ENCODE measurements at regions not wholly inside any gene's neighbourhood (a gene's known extent, or its start where the extent isn't known, plus 50 kb on each side); places are given as distances from the start of the nearest gene placed in this dataset.
"Not testable (repeated sequence)": the region's sequence is repeated elsewhere in the genome, so short reads cannot be mapped to it uniquely, and the experiment has no call there.

GRCh38 chr1:234891427-234891826 is 237.2 kb downstream of the TOMM20 start:
- Mint-ChIP-seq H3K4me1 (ENCODE audit: low read depth, unreplicated experiment) (peaks cover 13% of the 10 kb centered on the region), H3K9me3 (ENCODE audit: unreplicated experiment) (peaks cover 9% of the 10 kb centered on the region), H3K36me3 (ENCODE audit: unreplicated experiment) (no peaks in the 10 kb centered on the region), H3K4me3 (ENCODE audit: unreplicated experiment) (no peak overlapping the region), H3K27ac (ENCODE audit: unreplicated experiment) (no peak overlapping the region), H3K27me3 (ENCODE audit: unreplicated experiment) (peaks cover 1% of the 10 kb centered on the region)
- no peak for DNase-seq
- no peak for TF ChIP-seq CTCF (IDR thresholded peaks at IDR 0.05; ENCODE audit: partially characterized antibody, unreplicated experiment)

GRCh38 chr1:234889643-234890042 is 239.0 kb downstream of the TOMM20 start:
- no peak for DNase-seq
- H3K4me3 Mint-ChIP-seq (ENCODE audit: unreplicated experiment), result no peak overlapping the region
- H3K27ac Mint-ChIP-seq (ENCODE audit: unreplicated experiment), result no peak overlapping the region
- H3K36me3 Mint-ChIP-seq (ENCODE audit: unreplicated experiment), result no peaks in the 10 kb centered on the region
- H3K4me1 Mint-ChIP-seq (ENCODE audit: low read depth, unreplicated experiment), result peaks cover 22% of the 10 kb centered on the region
- peaks cover 11% of the 10 kb centered on the region for H3K9me3 Mint-ChIP-seq (ENCODE audit: unreplicated experiment)
- H3K27me3 Mint-ChIP-seq (ENCODE audit: unreplicated experiment), result peaks cover 1% of the 10 kb centered on the region
- TF ChIP-seq CTCF (IDR thresholded peaks at IDR 0.05; ENCODE audit: partially characterized antibody, unreplicated experiment), result no peak

DNA sequence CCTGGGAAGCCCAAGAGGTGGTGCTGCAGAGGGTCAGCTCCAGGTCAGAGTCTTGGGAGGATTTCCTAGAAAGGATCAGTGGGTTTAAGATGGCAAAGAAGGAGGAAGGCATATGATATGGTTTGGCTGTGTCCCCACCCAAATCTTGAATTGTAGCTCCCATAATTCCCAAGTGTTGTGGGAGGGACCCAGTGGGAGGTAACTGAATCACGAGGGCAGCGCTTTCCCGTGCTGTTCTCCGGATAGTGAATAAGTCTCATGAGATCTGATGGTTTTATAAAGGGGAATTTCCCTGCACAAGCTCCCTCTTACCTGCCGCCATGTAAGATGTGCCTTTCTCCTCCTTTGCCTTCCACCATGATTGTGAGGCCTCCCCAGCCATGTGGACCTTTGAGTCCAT is 240.4 kb downstream of the TOMM20 start:
- Mint-ChIP-seq H3K9me3 (ENCODE audit: unreplicated experiment) (peaks cover 14% of the 10 kb centered on the region), H3K4me1 (ENCODE audit: low read depth, unreplicated experiment) (peaks cover 25% of the 10 kb centered on the region)
- not testable (repeated sequence) for H3K27ac Mint-ChIP-seq (ENCODE audit: unreplicated experiment); H3K4me3 Mint-ChIP-seq (ENCODE audit: unreplicated experiment); H3K27me3 Mint-ChIP-seq (ENCODE audit: unreplicated experiment); DNase-seq; H3K36me3 Mint-ChIP-seq (ENCODE audit: unreplicated experiment)

DNA sequence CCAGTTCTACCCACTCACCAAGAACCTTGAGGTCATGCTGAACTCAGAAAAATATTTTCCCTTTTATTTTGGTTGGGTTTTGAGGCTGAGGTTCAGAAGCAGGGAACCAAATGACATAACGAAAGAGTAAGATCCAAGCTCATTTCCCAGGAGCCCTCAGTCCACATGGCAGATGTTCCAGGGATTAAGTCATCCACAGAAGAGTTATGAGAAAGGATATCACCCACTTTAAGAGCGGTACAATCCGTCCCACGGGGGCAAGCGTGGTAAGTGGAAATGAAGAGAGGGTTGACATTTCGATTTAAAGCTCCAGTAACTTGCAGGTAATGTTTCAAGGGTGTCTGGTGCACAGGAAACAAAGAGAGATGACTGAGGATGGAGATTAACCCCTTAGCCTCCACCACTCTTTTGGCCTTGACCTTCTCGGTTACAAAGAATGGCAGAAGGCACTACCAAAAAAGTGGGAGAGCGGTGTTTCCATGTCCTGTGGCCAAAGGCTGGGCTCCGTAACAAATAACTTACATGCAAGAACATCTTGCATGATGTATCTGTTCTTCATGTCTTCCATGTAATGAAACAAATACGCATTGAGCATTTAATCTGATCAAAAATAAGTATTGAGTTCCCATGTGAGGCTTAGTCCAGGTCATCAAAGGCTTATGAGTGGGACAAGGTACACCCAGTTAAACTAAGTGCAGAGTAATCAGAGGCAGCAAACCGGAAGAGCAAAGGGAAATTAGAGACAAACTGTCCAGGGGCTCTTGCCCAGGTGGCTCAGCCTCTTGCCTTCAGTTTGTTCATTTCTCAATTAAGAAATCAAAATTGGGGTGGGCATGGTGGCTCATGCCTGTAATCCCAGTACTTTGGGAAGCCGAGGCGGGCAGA is 241.4 kb downstream of the TOMM20 start:
- H3K27ac Mint-ChIP-seq (ENCODE audit: unreplicated experiment), result peak overlapping the region; percentile 91
- peak; percentile 71 for DNase-seq
- peaks cover 6% of the 10 kb centered on the region for H3K27me3 Mint-ChIP-seq (ENCODE audit: unreplicated experiment)
- H3K4me1 Mint-ChIP-seq (ENCODE audit: low read depth, unreplicated experiment), result peaks cover 27% of the 10 kb centered on the region
- peak overlapping the region; percentile 26 for H3K4me3 Mint-ChIP-seq (ENCODE audit: unreplicated experiment)
- TF ChIP-seq CTCF (IDR thresholded peaks at IDR 0.05; ENCODE audit: partially characterized antibody, unreplicated experiment), result no peak
- H3K36me3 Mint-ChIP-seq (ENCODE audit: unreplicated experiment), result no peaks in the 10 kb centered on the region
- H3K9me3 Mint-ChIP-seq (ENCODE audit: unreplicated experiment), result peaks cover 20% of the 10 kb centered on the region

DNA sequence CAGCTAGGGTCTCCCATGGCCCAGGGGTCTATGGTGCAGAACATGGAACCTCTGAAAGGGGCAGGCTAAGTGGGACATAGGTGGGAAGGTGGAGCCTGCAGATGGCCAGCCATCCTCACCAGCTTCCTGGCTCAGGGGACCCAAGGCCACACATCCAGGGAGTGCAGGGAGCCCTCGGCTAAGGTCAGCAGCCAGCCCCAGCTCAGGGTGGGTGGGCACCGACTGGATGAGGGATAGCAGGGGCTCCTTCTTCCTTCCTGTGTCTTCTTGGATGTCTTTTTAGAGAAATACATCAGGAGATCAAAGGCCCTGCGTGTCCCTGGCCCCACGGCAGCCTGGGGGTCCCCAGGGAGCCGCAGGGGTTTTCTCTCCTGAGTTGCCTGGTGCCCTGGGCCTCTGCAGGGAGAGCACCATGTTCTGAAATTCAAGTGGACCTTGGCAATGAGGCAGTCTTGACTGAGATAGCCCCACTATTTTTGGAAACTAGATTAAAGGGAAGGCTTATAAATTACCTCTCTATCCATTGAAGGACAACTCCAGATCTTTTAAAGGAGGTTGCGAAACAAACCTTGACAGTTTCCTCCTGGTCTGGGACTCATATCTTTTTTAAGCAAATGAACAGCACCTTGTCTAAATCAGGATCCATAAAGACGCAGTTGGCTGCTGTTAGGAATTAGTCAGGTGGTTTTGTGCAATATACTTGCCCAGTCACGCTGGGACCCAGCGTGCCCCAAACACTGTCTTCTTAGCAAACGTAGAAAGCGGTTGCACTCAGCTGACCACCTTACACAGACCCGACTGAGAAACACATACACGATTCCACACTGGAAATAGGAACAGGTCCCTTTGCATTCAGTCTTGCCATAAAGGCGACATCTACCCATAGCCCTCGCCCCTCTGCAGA is 242.3 kb downstream of the TOMM20 start:
- peaks cover 6% of the 10 kb centered on the region for H3K27me3 Mint-ChIP-seq (ENCODE audit: unreplicated experiment)
- H3K4me1 Mint-ChIP-seq (ENCODE audit: low read depth, unreplicated experiment), result peaks cover 29% of the 10 kb centered on the region
- peaks cover 20% of the 10 kb centered on the region for H3K9me3 Mint-ChIP-seq (ENCODE audit: unreplicated experiment)
- TF ChIP-seq CTCF (IDR thresholded peaks at IDR 0.05; ENCODE audit: partially characterized antibody, unreplicated experiment), result no peak
- no peak for DNase-seq
- H3K36me3 Mint-ChIP-seq (ENCODE audit: unreplicated experiment), result no peaks in the 10 kb centered on the region
- peak overlapping the region; percentile 91 for H3K27ac Mint-ChIP-seq (ENCODE audit: unreplicated experiment)
- peak overlapping the region; percentile 26 for H3K4me3 Mint-ChIP-seq (ENCODE audit: unreplicated experiment)
